Upper lobe of left lung (tissue), 6 donors: ENCODE measurements at regions not wholly inside any gene's neighbourhood (a gene's known extent, or its start where the extent isn't known, plus 50 kb on each side); places are given as distances from the start of the nearest gene placed in this dataset.

ENCODE experiments used
- ATAC-seq, 2 donors: fragments of 200-7000 bp; cut with Tn5 transposase; one replicate each; pipeline ENCODE4 v1.9.1; 2022; ENCODE audit warnings: mild to moderate bottlenecking in 2 of 2, moderate library complexity in 2 of 2; ENCODE audit not compliant: low FRiP score in 2 of 2
- DNase-seq, 2 donors: peaks; one replicate each; pipeline ENCODE4 v3.0.0-alpha.2; 2019 to 2020
- H3K27ac ChIP-seq, 4 donors: fragments of 200-600 bp; sonication (generic); one replicate each; pipeline ENCODE4 v1.5.1; 2016 to 2019
- H3K27me3 ChIP-seq, 4 donors: fragments of 200-600 bp; sonication (generic); one replicate each; pipeline ENCODE4 v1.5.1; 2017 to 2019
- H3K36me3 ChIP-seq, 4 donors: fragments of 200-600 bp; sonication (generic); one replicate each; pipeline ENCODE4 v1.5.1; 2016 to 2019
- H3K4me1 ChIP-seq, 4 donors: fragments of 200-600 bp; sonication (generic); one replicate each; pipeline ENCODE4 v1.5.1; 2018 to 2019
- H3K4me3 ChIP-seq, 4 donors: fragments of 200-600 bp; sonication (generic); one replicate each; pipeline ENCODE4 v1.5.1; 2017 to 2019; ENCODE audit warnings: mild to moderate bottlenecking in 2 of 4, moderate library complexity in 1 of 4
- H3K9me3 ChIP-seq, 4 donors: fragments of 200-600 bp; sonication (generic); one replicate each; pipeline ENCODE4 v1.5.1; 2018 to 2019
- EP300 ChIP-seq, 4 donors: sonication (generic); formaldehyde crosslinking; IDR thresholded peaks; one replicate each; pipeline ENCODE4 v1.5.1; 2017; ENCODE audit warnings: antibody characterized with exemption in 4 of 4, control low read depth in 2 of 4
- POLR2A ChIP-seq, 4 donors: fragments of 450-650 bp; IDR thresholded peaks; one replicate each; pipeline ENCODE4 v1.5.1; 2016 to 2017; ENCODE audit warnings: antibody characterized with exemption in 4 of 4, mild to moderate bottlenecking in 2 of 4
- POLR2AphosphoS5 ChIP-seq, 2 donors: sonication (generic); formaldehyde crosslinking; IDR thresholded peaks; one replicate each; pipeline ENCODE4 v1.5.1; 2017; ENCODE audit warnings: antibody characterized with exemption in 2 of 2
- WGBS, 2 donors: methylation state at CpG; one replicate each; pipeline ENCODE4 v1.1.5; 2017 to 2018; 5-methylcytosine and 5-hydroxymethylcytosine counted together
- TF ChIP-seq, protein P1 (sequence below), 6 experiments: fragments of 450-650 bp in 4 of 6; fragments of 200-600 bp in 2 of 6; sonication (generic) in 2 of 6; IDR thresholded peaks; one replicate each; pipeline ENCODE4 v1.5.1; 2016 to 2019; ENCODE audit warnings: antibody characterized with exemption in 6 of 6
- donor health status: DM: no; HTN: no; CAD: no; lungs with moderate emphysema.
- donor health status: DM: no; HTN: yes; CAD: no; lungs with severe emphysema.

DNA sequence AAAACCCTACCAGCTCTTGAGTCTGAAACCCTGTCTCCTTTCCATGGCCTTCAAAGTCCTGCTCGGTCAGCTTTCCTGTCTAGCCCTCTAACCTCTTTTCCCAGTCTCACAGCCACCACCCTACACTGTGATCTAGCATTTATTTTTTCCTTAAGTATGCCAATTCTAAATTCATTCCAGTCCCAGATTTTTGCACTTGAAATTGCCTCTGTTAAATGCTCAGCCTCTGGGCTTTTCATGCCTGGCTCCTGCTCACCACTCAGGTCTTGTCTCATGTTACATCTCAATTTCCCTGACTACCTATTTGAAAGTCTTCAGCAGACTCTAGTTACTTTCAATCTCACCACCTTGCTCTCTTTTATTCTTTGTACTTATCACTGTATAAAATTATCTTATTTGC lies 176.2 kb downstream of the ADGRL4 start:
- Histone ChIP-seq H3K27ac (no peak overlapping the region), H3K9me3 (no peaks in the 10 kb centered on the region), H3K4me3 (no peak overlapping the region), H3K27me3 (no peaks in the 10 kb centered on the region), H3K4me1 (no peaks in the 10 kb centered on the region), H3K36me3 (no peaks in the 10 kb centered on the region)
- no peak for TF ChIP-seq EP300 (IDR thresholded peaks at IDR 0.05)
- TF ChIP-seq POLR2A (IDR thresholded peaks at IDR 0.05): no peak
- TF ChIP-seq POLR2AphosphoS5 (IDR thresholded peaks at IDR 0.05): no peak
- TF ChIP-seq, protein P1, sequence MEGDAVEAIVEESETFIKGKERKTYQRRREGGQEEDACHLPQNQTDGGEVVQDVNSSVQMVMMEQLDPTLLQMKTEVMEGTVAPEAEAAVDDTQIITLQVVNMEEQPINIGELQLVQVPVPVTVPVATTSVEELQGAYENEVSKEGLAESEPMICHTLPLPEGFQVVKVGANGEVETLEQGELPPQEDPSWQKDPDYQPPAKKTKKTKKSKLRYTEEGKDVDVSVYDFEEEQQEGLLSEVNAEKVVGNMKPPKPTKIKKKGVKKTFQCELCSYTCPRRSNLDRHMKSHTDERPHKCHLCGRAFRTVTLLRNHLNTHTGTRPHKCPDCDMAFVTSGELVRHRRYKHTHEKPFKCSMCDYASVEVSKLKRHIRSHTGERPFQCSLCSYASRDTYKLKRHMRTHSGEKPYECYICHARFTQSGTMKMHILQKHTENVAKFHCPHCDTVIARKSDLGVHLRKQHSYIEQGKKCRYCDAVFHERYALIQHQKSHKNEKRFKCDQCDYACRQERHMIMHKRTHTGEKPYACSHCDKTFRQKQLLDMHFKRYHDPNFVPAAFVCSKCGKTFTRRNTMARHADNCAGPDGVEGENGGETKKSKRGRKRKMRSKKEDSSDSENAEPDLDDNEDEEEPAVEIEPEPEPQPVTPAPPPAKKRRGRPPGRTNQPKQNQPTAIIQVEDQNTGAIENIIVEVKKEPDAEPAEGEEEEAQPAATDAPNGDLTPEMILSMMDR (IDR thresholded peaks at IDR 0.05): no peak
- no peak for DNase-seq
- ATAC-seq: no peak
- WGBS, 2 donors: 39 to 89% methylated on average over 1 of the region's 1 CpG

GRCh38 chr1:78831731-78832360 lies 174.7 kb downstream of the ADGRL4 start:
- H3K27me3 ChIP-seq: no peaks in the 10 kb centered on the region
- ATAC-seq: no peak
- H3K27ac ChIP-seq: no peak overlapping the region
- H3K4me1 ChIP-seq: no peaks in the 10 kb centered on the region
- no peaks in the 10 kb centered on the region for H3K9me3 ChIP-seq
- WGBS, 2 donors: 87 to 88% methylated on average over 3 of the region's 3 CpGs
- no peaks in the 10 kb centered on the region for H3K36me3 ChIP-seq
- no peak overlapping the region for H3K4me3 ChIP-seq
- DNase-seq: no peak
- TF ChIP-seq POLR2AphosphoS5 (IDR thresholded peaks at IDR 0.05) (no peak), POLR2A (IDR thresholded peaks at IDR 0.05) (no peak), EP300 (IDR thresholded peaks at IDR 0.05) (no peak)
- TF ChIP-seq, protein P1 (IDR thresholded peaks at IDR 0.05): no peak

GRCh38 chr1:78833491-78833890 lies 173.0 kb downstream of the ADGRL4 start:
- H3K27me3 ChIP-seq: no peaks in the 10 kb centered on the region
- H3K4me1 ChIP-seq: no peaks in the 10 kb centered on the region
- 25 to 33% methylated on average over 4 of the region's 4 CpGs for WGBS, 2 donors
- no peak overlapping the region for H3K4me3 ChIP-seq
- no peaks in the 10 kb centered on the region for H3K36me3 ChIP-seq
- DNase-seq: no peak
- TF ChIP-seq POLR2AphosphoS5 (IDR thresholded peaks at IDR 0.05) (no peak), EP300 (IDR thresholded peaks at IDR 0.05) (no peak), POLR2A (IDR thresholded peaks at IDR 0.05) (no peak)
- TF ChIP-seq, protein P1 (IDR thresholded peaks at IDR 0.05): no peak
- ATAC-seq: no peak
- no peaks in the 10 kb centered on the region for H3K9me3 ChIP-seq
- H3K27ac ChIP-seq: no peak overlapping the region

DNA sequence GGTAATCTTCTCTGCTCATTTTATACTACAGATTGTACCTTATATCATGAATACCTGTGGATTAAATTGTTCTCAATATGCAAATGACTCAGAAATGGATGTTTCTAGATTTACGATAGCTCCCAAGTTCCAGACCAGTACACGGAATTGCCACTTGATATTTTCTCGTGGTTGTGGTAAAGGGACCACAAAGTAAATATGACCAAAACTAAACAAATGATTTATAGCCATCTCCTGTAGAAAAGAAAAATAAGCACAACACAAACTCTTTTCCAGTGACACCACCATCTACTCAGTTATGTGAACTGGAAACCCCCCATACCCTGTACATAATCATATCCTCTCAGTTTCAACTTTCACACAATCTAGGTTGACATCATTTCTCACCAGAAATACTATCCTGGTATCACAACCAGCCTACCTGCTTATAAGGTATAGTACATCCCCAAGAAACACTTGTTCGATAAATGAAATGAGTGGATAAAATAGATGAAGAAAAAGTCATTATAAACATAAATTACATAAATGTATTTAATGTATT lies 172.3 kb downstream of the ADGRL4 start:
- Histone ChIP-seq H3K4me3 (no peak overlapping the region), H3K9me3 (no peaks in the 10 kb centered on the region), H3K27me3 (no peaks in the 10 kb centered on the region), H3K4me1 (no peaks in the 10 kb centered on the region), H3K36me3 (no peaks in the 10 kb centered on the region), H3K27ac (no peak overlapping the region)
- TF ChIP-seq, protein P1 (IDR thresholded peaks at IDR 0.05): no peak
- TF ChIP-seq POLR2AphosphoS5 (IDR thresholded peaks at IDR 0.05): no peak
- no peak for TF ChIP-seq POLR2A (IDR thresholded peaks at IDR 0.05)
- TF ChIP-seq EP300 (IDR thresholded peaks at IDR 0.05): no peak
- 88 to 90% methylated on average over 4 of the region's 4 CpGs for WGBS, 2 donors
- DNase-seq (no peak), ATAC-seq (no peak)

GRCh38 chr1:78836726-78837125 lies 169.8 kb downstream of the ADGRL4 start:
- H3K4me3 ChIP-seq: no peak overlapping the region
- ATAC-seq: no peak

More at GRCh38 chr1:78836726-78837125, 169.8 kb downstream of the ADGRL4 start:
- Histone ChIP-seq H3K9me3 (no peaks in the 10 kb centered on the region), H3K4me1 (peaks cover 0 to 8% (median 3%) of the 10 kb centered on the region in 4 donors), H3K27me3 (no peaks in the 10 kb centered on the region), H3K27ac (no peak overlapping the region), H3K36me3 (no peaks in the 10 kb centered on the region)
- DNase-seq: no peak
- TF ChIP-seq EP300 (IDR thresholded peaks at IDR 0.05): no peak
- TF ChIP-seq, protein P1 (IDR thresholded peaks at IDR 0.05): no peak
- no peak for TF ChIP-seq POLR2AphosphoS5 (IDR thresholded peaks at IDR 0.05)
- no peak for TF ChIP-seq POLR2A (IDR thresholded peaks at IDR 0.05)
